GM23338 (cell line): ENCODE measurements at regions not wholly inside any gene's neighbourhood (a gene's known extent, or its start where the extent isn't known, plus 50 kb on each side); places are given as distances from the start of the nearest gene placed in this dataset.

Source experiments
- CREB1 ChIP-seq: fragments of 250-450 bp; sonication (Bioruptor Pico); IDR thresholded peaks from 2 replicates; pipeline ENCODE4 v1.5.0; 2020; ENCODE audit warnings: low read depth, mild to moderate bottlenecking, moderate library complexity
- POLR2AphosphoS5 ChIP-seq: IDR thresholded peaks from 2 replicates; pipeline ENCODE4 v1.6.1; 2016; ENCODE audit warnings: antibody characterized with exemption, low read depth
- TF ChIP-seq, protein P1 (sequence below), 2 experiments: fragments of 200-600 bp in 1 of 2; sonication (generic) in 1 of 2; conservative IDR thresholded peaks; 2 replicates each; pipeline versions ENCODE4 v1.5.1 to v1.6.1; 2016 to 2017; ENCODE audit warnings: antibody characterized with exemption in 2 of 2, low read depth in 2 of 2, mild to moderate bottlenecking in 2 of 2, moderate library complexity in 1 of 2

DNA sequence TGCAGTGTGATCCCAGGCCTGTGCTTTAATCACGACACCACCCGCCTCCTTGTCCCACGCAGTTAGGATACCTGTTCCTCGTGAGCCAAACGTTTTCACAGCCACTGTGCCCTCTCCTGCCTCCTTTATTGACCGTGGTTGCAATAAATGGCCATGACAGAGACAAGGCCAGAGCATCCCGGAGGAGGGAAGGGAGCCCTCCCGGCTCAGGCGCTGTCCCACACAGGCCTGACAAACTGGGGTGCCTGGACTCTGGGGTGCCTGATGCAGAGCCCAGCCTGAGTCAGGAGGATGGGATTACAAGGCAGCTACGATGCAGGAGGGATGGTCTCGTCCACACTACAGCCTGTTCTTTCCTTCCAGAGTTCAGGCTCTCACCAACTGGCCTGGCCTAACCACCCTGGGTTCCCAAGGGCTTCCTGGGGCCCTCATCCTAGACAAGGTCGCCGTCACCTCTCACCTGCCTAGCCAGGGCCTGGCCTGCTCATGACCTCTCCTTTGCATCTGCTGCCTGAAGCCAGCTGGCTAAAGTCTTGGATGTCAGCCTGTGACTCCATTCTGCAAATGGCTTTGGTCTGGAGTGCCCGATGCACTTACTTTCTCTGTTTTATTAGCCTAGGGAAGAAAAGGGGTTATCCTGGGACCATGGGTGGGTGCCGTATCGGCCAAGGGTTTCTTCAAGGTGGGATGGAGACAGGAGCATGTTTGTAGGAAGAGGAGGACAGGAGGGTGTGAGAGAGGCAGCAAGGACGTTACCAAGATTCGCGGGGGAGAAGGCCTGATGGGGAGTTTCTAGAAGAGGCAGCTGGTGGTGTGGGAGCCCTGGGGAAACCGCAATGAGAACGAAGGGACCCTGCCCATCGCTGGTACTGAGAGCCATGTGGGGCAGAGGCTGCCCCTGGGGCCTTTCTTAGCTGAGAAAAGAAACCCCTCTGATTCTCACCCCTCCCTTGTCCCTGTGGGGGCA lies 234.3 kb upstream of the TNRC6C start:
- TF ChIP-seq CREB1 (CRISPR knock-in tag), result no peak
- TF ChIP-seq, protein P1, sequence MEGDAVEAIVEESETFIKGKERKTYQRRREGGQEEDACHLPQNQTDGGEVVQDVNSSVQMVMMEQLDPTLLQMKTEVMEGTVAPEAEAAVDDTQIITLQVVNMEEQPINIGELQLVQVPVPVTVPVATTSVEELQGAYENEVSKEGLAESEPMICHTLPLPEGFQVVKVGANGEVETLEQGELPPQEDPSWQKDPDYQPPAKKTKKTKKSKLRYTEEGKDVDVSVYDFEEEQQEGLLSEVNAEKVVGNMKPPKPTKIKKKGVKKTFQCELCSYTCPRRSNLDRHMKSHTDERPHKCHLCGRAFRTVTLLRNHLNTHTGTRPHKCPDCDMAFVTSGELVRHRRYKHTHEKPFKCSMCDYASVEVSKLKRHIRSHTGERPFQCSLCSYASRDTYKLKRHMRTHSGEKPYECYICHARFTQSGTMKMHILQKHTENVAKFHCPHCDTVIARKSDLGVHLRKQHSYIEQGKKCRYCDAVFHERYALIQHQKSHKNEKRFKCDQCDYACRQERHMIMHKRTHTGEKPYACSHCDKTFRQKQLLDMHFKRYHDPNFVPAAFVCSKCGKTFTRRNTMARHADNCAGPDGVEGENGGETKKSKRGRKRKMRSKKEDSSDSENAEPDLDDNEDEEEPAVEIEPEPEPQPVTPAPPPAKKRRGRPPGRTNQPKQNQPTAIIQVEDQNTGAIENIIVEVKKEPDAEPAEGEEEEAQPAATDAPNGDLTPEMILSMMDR (conservative IDR thresholded peaks at IDR 0.05; ENCODE audit: low read depth in 2 of 2), result no peak
- no peak for TF ChIP-seq POLR2AphosphoS5
